EH (cell line): ENCODE measurements at regions not wholly inside any gene's neighbourhood (a gene's known extent, or its start where the extent isn't known, plus 50 kb on each side); places are given as distances from the start of the nearest gene placed in this dataset.
"Not testable (repeated sequence)": the region's sequence is repeated elsewhere in the genome, so short reads cannot be mapped to it uniquely, and the experiment has no call there.

ENCODE experiments used
- DNase-seq: peaks from one replicate; pipeline ENCODE4 v3.0.0-alpha.2; 2015; ENCODE audit warnings: low read depth

DNA sequence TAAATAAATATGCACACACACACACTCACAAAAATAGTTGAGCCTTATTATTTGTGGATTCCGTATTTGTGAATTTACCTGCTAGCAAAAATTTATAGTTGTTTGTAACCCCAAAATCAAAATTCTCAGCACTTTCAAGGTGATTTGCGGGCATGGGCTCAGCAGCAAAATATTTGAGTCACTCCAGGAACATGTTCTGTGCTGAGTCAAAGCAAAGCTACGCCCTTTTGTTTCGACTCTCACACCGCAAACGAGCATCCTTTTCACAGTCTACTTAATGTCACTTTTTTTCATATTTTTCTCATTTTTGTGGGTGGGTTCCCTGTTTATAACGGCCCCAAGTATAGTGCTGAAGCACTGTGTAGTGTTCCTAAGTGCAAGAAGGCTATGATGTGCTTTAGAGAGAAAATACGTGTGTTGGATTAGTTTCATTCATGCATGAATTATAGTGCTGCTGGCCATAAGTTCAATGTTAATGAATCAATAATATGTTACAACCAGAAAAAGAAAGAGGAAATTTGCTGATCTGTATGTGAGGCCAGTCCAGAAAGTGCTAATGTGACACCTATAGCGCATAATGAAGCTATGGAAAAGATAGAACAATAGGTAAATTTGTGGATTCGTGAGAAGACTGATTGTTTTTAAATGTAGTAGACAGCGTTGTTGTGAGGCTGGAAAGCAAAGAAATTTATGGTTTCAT, 723.2 kb upstream of the AGA start:
- DNase-seq: no peak

DNA sequence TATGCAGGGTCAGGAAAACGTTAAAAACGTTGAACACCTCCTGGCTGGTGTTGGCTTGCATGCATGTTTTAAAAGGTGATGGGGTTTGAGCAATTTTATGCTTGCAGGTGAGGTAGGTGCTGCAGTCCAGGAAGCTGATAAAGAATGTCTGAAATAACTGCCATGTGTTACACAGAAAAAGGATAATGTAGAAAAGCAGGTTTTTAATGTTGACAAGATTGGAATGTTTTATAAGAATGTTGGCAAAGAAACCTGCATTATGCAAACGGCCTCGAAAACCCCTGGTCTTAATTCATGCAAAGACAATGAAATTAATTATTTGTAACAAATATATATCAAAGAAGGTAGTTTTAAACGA, 723.7 kb upstream of the AGA start:
- no peak for DNase-seq

DNA sequence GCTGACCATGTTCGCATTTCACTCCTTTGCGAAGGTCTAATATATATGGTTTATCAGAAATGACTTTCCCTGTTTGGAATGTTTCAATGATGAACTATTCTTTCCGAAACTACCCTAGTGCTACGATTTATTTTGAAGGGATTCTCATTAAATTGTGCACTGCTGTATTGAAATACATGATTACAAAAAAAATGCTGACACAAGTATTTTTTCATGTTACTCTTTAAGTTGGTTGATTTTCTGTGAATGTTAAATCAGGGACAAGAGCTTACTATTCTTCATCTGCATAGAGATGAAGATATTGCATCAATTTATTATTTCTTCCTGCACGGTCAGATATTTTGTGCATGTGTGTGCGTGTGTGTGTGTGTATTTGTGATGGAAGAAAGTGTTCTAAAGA, 731.5 kb upstream of the AGA start:
- DNase-seq: no peak

DNA sequence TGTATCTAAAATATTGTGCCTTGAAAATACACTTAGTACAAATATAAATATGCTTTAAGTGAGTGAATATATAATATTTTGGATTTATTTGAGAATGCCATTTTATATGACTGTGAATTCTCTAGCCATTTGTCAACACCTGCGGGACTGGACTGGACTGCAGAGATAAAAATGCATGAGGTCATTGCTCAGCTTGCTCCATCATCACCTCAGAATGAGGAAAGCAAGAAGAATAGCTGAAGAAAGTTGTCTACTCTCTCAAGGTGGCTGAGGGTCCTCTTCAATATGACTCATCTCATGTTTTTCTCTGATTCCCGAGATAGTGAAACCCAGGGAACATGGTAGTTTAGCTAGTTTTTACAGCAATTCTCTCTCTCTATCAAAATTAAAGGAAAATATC, 732.5 kb upstream of the AGA start:
- DNase-seq: no peak

DNA sequence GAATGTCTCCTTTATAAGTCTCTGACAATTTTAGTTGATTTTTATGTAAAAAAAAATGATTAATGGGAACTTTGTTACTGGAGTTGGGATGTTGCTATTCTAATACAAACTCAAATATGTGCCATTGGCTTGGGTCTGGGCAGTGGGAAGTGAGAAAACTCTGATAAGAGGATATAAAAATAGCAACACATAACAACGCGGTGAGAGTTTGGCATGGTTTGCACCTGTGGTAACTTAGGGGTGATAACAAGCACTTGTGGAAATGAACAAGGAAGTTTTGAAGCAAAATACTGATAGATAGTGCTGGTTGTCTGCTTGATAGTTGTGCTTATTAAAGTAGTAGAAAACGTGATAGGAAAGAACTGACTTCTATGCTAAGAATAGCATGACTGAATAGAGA, 743.3 kb upstream of the AGA start:
- no peak for DNase-seq

DNA sequence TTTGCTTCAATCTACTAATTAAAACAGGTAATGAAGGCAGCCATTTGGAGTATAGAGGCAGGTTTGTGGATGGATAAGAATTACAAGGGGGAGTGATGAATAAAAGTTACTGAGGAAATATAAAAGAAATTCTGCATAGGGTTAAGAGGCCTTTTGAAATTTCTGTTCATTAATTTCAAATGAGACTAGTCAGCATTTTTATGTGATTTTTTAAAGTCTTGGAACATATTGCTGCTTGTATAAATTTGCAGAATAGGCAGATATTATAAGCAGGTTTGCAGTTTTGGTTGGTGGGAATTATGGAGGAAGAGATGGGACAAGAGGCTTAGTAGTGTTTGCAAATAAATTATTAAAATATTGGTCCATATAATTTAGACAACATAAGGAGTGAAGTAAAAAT, 750.4 kb upstream of the AGA start:
- no peak for DNase-seq

DNA sequence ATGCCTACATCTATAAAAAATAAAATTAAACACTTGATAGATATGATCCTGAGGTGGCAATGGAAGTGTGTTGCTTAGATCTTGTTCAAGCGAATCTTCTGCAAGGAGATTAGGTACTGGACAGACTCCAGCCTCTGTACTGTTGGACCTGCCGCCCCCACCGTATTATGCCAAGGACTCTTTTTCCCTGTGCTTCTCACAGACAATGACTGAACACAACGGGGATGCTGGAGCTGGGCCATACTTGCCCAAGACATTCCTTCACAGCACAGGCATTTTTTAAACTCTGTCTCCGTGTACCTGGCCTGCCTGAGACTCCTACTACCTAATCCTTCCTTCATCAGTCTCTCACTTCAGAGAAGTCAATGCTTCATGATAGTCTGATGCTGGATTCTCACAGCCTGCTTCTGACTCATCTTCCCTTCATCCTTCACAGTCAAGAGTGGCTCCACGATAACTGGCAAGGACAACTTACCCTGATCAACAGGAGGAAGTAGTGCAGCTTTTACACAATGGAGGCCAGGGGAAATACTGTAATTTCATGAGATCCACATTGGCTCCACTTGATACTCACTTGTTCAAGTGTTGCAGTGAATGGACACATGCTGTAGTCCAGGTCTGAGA, 754.6 kb upstream of the AGA start:
- no peak for DNase-seq

DNA sequence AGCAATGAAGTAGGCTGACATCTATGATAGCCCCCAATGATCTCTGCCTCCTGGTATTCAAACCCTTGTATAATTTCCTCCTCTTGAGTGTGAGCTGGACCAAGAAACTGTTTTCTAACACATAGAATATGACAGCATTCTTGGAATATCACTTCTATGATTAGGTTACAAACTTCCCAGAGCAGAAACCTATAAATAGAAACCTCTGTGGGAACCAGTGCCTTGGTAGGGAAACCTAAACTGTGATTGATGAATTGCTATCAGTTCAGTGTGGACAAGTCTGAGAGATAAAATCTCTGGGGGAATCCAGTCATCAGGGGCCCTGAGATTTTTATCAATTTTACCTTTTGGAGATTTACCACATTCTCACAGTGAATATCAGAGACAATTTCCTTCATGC, 756.5 kb upstream of the AGA start:
- DNase-seq: no peak

DNA sequence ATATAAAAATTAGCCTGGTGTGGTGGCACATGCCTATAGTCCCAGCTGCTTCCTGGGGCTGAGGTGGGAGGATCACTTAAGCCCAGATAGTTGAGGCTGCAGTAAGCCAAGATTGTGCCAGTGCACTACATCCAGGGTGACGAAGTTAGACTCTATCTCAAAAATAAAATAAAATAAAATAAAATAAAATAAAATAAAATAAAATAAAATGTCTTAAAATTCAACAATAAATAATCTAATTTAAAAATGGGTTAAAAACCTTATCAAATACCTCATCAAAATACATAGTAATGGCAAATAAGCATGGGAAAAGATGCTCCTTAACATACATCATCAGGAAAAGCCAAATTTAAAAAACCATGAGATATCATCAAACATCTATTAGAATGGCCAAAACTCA, 760.2 kb upstream of the AGA start:
- no peak for DNase-seq

DNA sequence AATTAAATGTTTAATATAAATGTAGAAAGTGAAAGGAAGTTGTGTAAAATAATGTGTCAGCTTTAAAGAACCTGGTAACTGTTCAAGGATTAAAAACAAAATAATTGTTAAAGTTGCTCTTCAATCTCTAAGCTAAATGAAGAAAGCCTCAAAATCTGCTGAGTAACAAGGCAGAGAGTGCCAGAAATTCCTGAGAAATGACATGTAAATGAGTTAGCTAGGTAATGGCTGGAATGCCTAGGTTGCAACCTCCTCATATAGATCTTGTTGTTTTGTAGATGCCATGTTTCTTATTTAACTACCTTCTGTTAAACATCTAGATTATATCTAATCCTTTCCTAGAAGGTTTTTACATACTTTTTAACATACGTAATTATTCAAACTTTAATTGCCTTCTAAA, 763.6 kb upstream of the AGA start:
- no peak for DNase-seq

DNA sequence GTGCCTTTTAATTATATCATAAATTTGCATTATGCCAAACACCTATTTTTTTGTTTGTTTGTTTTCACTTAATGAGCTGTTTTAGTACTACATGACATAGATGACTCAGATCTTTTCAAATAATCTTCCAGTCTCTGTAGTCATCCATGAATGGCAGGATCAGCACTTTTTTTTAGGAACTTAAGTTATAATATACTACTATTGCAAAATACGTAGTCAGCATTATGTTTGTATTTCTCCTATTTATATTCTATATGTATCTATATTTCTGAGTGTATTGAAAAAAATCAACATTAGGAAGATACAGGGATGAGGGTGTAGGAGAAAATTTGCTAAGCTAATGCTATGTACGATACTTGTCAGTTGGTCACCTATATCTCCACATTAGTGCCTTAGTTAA, 773.1 kb upstream of the AGA start:
- no peak for DNase-seq

DNA sequence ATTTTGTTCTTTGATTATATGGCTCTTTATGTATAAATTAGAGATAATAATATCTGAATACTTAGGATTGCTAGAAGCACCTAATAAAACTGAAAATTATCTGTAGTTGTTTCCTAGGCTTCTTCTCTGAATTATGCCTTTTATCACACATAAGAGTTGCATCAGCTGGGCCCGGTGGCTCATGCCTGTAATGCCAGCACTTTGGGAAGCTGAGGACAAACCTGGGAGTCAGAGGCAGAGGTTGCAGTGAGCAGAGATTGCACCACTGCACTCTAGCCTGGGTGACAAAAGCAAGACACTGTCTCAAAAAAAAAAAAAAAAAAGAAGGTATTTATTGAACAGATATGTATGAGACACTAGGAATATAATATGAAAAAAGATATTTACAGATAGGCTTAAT, 773.5 kb upstream of the AGA start:
- no peak for DNase-seq

DNA sequence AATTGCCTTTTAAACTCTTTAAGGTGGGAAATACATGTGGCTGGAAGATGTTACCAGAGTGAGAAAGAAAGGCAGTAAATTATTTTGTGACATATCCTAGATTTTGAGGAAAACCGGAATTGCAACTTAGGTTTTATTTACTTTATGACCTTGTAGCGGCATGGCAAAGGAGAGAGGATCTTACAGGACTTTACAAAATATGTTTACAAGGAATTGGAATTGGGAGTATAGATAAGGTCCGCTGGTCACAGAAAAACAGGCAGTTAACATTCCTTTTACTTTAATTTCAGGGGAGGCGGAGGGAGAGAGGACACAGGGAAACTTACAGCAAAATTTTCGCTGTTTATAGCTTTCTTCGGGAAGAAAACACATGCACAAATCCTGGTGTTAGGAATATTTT, 784.2 kb upstream of the AGA start:
- not testable (repeated sequence) for DNase-seq

DNA sequence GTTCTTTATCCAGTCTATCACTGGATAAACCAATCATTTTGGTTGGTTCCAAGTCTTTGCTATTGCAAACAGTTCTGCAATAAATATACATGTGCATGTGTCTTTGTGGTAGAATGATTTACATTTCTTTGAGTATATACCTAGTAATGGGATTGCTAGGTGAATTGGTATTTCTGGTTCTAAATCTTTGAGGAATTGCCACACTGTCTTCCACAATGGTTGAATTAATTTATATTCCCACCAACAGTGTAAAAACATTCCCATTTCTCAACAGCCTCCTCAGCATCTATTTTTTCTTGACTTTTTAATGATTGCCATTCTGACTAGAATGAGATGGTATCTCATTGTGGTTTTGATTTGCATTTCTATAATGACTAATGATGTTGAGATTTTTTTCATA, 791.7 kb upstream of the AGA start:
- DNase-seq: no peak

DNA sequence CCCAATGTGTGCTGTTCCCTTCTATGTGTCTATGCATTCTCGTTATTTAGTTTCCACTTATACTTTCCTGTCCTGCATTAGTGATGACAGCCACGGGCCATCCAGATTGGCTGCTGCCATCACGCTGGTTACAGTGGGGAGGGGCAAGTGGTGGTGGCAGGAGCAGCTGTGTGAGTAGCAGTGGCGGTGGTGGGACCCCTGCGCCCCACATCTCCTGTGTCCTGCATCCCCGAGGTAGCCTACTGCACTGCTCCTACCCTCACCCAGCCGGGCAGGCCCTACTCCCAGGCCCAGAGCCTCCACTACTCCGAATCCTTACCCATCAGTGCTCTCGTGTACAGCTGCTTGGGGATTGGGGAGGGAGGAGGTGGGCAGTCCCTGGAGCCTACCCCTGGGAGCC, 798.7 kb upstream of the AGA start:
- no peak for DNase-seq

DNA sequence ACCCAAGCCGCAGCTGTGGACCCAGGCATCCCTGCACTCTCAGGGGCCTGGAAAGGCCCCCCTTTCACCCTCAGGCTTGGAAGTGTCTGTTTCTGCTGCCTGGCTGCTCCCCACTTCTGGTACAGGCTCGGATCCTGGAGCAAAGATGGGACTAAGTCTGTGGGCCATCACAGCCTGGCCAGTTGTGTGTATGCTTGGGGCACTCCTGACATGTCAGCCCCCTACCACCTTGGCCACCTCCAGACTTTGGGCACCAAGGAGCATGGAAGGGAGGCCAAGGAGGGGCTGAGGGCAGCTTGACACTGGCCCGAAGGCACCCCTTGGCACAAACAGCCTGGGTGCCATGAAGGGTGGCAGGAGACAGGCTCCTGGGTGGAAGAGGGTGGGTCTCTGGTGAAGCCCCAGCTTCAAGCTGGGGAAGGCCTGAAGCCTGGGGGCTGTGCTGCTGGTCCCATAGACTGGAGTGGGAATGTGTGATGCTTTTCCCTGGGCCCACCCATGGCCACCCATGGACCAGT, 799.4 kb upstream of the AGA start:
- no peak for DNase-seq

DNA sequence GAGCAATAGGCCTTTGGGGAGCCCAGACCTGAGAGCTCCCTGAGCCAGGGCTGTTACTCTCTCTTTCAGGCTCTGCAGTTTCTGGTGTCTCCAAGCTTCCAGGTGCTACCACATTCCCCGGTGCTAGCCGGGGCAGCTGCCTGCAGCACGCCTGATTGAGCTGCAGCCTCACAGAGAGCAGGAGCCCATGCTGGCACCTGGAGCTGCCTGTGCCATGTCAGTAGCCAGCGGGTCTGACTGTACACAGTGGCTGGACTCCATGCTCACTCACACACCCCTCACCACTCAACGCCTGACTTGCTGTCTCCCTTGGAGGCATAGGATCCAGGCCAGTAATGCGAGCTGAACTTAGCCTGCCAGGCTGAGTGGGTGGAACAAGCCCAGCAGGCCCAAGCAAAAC, 800.4 kb upstream of the AGA start:
- no peak for DNase-seq

DNA sequence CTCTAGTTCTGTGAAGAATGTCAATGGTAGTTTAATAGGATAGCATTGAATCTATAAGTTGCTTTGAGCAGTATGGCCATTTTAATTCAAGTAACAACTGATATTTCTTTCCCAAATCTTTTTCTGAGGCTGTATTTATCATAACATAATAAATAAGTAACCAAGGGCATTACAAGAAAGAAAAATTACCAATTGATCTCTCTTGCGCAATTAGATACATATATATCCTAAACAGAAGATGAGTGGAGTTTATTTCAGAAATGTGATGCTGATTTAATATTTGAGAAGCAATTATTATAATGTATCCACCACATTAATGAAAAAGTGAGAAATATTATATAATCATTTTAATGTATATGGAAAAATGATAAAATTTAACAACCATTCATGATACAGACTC, 802.5 kb upstream of the AGA start:
- no peak for DNase-seq

DNA sequence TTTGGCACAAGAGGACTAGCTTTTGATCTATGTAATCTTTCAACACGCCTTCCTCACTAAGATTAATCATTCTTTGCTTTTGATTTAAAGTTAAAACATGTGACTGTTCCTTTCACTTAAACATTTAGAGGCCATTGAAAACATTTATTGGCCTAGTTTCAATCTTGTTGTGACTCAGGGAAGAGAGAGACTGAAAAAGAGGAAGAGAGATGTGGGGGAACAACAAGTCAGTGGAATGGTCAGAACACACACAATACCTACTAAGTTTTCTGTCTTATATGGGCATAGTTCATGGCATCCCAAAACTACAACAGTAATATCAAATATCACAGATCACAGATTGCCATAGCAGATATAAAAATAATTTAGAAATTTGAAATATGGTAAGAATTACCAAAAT, 812.9 kb upstream of the AGA start:
- DNase-seq: no peak

DNA sequence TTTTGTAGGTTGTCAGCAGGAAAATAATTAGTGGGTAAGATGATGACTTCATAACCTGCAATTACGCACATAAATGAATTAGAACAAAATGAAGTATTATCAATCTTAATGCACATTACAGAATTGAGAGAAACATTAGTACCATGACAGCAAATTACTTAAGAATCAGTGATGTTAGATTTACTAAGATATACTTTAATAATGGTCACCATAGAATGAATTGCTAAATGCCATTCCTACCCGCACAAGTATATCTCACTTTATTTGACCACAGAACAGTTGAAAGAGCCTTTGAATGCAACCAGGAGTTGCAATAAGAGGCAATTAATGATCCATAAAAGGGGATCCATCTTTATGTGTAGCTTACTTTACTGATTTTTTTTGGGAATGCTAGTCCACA, 816.4 kb upstream of the AGA start:
- DNase-seq: no peak

DNA sequence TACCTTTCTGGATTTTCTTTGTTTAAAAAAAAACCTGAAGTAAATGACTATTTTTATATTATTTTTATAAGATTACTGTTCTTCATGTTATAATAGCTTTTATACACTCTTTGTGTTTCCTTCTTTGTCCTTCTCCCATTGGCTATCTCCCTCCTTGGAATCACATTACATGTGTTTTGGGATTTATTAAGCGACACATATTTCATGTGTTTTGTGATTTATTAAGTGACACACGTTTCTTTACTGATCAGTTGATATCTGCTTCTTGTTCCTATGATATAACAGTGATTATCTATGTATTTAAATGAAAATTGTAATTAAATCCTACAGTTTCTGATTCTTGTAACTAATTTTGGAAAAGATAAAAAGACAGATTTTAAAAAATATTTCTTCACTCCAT, 817.3 kb upstream of the AGA start:
- DNase-seq: no peak

DNA sequence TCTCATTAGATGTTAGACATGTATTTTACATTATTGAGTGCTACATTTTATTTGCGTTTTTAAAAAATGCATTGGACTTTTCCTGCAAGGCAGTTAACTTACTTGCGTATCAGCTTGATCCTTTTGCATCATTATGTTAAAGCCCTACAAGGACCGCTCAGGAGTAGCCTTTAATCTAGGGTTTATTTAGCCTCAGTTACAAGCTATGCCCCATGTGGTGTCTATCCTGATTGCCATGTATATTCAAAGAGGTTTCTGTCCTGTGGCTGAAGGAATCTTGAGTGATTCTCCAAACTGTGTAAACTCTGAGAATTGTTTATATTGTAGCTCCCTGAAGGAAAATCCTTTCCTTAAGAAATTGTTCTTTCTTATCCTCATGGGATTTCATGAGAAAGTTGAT, 821.8 kb upstream of the AGA start:
- DNase-seq: no peak

DNA sequence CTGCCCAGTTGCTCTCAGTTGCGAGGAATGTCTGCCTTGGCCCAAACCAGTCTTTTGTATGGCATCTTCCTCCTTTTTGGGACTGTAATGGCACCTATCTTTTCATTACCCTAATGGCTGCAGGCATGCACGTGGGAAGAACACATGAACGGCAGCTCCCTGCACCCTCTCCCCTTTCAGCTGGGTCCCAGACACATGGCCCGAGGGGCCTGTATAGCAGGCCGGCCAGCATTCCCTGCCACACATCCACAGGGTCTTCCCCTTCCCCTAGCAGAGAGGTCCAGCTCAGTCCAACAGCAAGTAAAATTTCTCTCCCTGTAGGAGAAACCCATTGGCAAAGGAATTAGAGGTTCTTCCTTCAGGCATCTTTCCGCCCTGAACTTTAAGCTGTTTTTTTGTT, 829.1 kb upstream of the AGA start:
- DNase-seq: no peak

DNA sequence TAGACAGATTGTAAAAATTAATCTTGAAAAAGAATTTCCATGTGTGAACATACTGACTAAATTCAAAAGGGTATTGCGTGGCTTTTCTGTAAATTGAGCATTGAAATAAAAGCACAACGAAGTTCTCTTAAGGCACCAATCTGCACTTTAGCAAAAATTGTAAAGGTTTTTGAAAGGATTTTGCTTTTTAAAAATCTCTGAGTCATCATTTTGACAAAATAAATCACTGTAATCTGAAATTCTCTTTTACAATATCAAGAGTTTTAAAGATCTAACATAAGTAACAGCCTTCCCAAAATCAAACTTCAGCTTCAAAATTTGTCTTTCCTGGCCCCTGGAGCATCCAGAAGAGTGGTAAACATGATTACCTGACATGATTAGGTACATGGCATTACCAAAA, 830.9 kb upstream of the AGA start:
- no peak for DNase-seq
